Chondrocyte (in vitro differentiated cells): ENCODE measurements at regions not wholly inside any gene's neighbourhood (a gene's known extent, or its start where the extent isn't known, plus 50 kb on each side); places are given as distances from the start of the nearest gene placed in this dataset.

ENCODE experiments used
- DNase-seq: peaks from one replicate; pipeline ENCODE4 v3.0.0; 2021; ENCODE audit warnings: mixed read lengths, low spot score
- H3K27ac Mint-ChIP-seq: one replicate; pipeline ENCODE4 v1.8.0; 2021; ENCODE audit warnings: mild to moderate bottlenecking, moderate library complexity, mixed read lengths; ENCODE audit not compliant: unreplicated experiment
- H3K27me3 Mint-ChIP-seq: 2 replicates; pipeline ENCODE4 v1.8.0; 2021; ENCODE audit warnings: low read depth, mixed read lengths
- H3K36me3 Mint-ChIP-seq: 2 replicates; pipeline ENCODE4 v1.8.0; 2021; ENCODE audit warnings: low read depth, mixed read lengths
- H3K4me1 Mint-ChIP-seq: 2 replicates; pipeline ENCODE4 v1.8.0; 2021; ENCODE audit warnings: low read depth, mild to moderate bottlenecking, mixed read lengths
- H3K4me3 Mint-ChIP-seq: one replicate; pipeline ENCODE4 v1.8.0; 2021; ENCODE audit warnings: mild to moderate bottlenecking, moderate library complexity, mixed read lengths; ENCODE audit not compliant: unreplicated experiment
- H3K9me3 Mint-ChIP-seq: 2 replicates; pipeline ENCODE4 v1.8.0; 2021; ENCODE audit warnings: low read depth, mixed read lengths
- CTCF ChIP-seq: fragments of 200-600 bp; sonication (generic); IDR thresholded peaks from 2 replicates; pipeline ENCODE4 v1.5.0; 2021; ENCODE audit warnings: antibody characterized with exemption, mild to moderate bottlenecking, moderate library complexity

- Mint-ChIP-seq H3K9me3 (no peaks in the 10 kb centered on the region), H3K27ac (no peak overlapping the region), H3K36me3 (no peaks in the 10 kb centered on the region), H3K27me3 (peaks cover 2% of the 10 kb centered on the region), H3K4me3 (no peak overlapping the region), H3K4me1 (no peaks in the 10 kb centered on the region)
- TF ChIP-seq CTCF, result no peak
- no peak for DNase-seq
Observed at GRCh38 chr6:114952229-114952628, 609.4 kb upstream of the HS3ST5 start.

GRCh38 chr6:114945392-114945791 lies 602.6 kb upstream of the HS3ST5 start:
- Mint-ChIP-seq H3K4me3 (no peak overlapping the region), H3K4me1 (no peaks in the 10 kb centered on the region), H3K36me3 (peaks cover 1% of the 10 kb centered on the region), H3K27me3 (peaks cover 2% of the 10 kb centered on the region), H3K9me3 (peaks cover 7% of the 10 kb centered on the region), H3K27ac (no peak overlapping the region)
- peak; percentile 59 for DNase-seq
- TF ChIP-seq CTCF, result no peak

- Mint-ChIP-seq H3K9me3 (peaks cover under 1% of the 10 kb centered on the region), H3K36me3 (peaks cover 1% of the 10 kb centered on the region), H3K4me1 (no peaks in the 10 kb centered on the region), H3K27ac (no peak overlapping the region), H3K27me3 (peaks cover 2% of the 10 kb centered on the region), H3K4me3 (no peak overlapping the region)
- TF ChIP-seq CTCF, result no peak
- no peak for DNase-seq
Observed at GRCh38 chr6:114941078-114941477, 598.3 kb upstream of the HS3ST5 start.

GRCh38 chr6:114940181-114940580 lies 597.4 kb upstream of the HS3ST5 start:
- Mint-ChIP-seq H3K4me1 (no peaks in the 10 kb centered on the region), H3K9me3 (no peaks in the 10 kb centered on the region), H3K27ac (no peak overlapping the region), H3K27me3 (peaks cover 4% of the 10 kb centered on the region), H3K4me3 (no peak overlapping the region), H3K36me3 (peaks cover 1% of the 10 kb centered on the region)
- no peak for TF ChIP-seq CTCF
- DNase-seq, result no peak

GRCh38 chr6:114939630-114940029 lies 596.8 kb upstream of the HS3ST5 start:
- H3K36me3 Mint-ChIP-seq, result peaks cover 1% of the 10 kb centered on the region

More at GRCh38 chr6:114939630-114940029, 596.8 kb upstream of the HS3ST5 start:
- H3K27ac Mint-ChIP-seq, result no peak overlapping the region
- H3K9me3 Mint-ChIP-seq, result no peaks in the 10 kb centered on the region
- H3K4me3 Mint-ChIP-seq, result no peak overlapping the region
- DNase-seq, result no peak
- no peaks in the 10 kb centered on the region for H3K4me1 Mint-ChIP-seq
- H3K27me3 Mint-ChIP-seq, result peaks cover 4% of the 10 kb centered on the region
- no peak for TF ChIP-seq CTCF
